Brain microvascular endothelial cell (primary cell): ENCODE measurements at regions not wholly inside any gene's neighbourhood (a gene's known extent, or its start where the extent isn't known, plus 50 kb on each side); places are given as distances from the start of the nearest gene placed in this dataset.
"Not testable (repeated sequence)": the region's sequence is repeated elsewhere in the genome, so short reads cannot be mapped to it uniquely, and the experiment has no call there.

Source experiments
- DNase-seq: peaks from one replicate; pipeline ENCODE4 v3.0.0-alpha.2; 2020
- H3K27ac ChIP-seq: fragments of 250-450 bp; sonication (Bioruptor Pico); 2 replicates; pipeline ENCODE4 v1.5.1; 2020; ENCODE audit warnings: mild to moderate bottlenecking, moderate library complexity
- H3K27me3 ChIP-seq: fragments of 250-450 bp; sonication (Bioruptor Pico); replicated peaks from 2 replicates; pipeline ENCODE4 v1.5.1; 2020; ENCODE audit warnings: mild to moderate bottlenecking
- H3K36me3 ChIP-seq: fragments of 250-450 bp; sonication (Bioruptor Pico); replicated peaks from 2 replicates; pipeline ENCODE4 v1.5.1; 2020; ENCODE audit warnings: mild to moderate bottlenecking
- H3K4me3 ChIP-seq: 2 replicates; pipeline ENCODE4 v1.5.1; 2011; ENCODE audit warnings: low read depth, mild to moderate bottlenecking, control low read depth, low read length, moderate library complexity
- CTCF ChIP-seq: IDR thresholded peaks from 2 replicates; pipeline ENCODE4 v1.5.1; 2011; ENCODE audit warnings: low read depth, mild to moderate bottlenecking, moderate library complexity, low read length, control low read depth, inconsistent platforms; ENCODE audit errors: missing control alignments
- in situ Hi-C: cut with HindIII; loops from 2 replicates; pipeline ENCODE4 v1.10.0; 2017; ENCODE audit warnings: low sequenced_read_pairs, low pct_ligation_motif_present

DNA sequence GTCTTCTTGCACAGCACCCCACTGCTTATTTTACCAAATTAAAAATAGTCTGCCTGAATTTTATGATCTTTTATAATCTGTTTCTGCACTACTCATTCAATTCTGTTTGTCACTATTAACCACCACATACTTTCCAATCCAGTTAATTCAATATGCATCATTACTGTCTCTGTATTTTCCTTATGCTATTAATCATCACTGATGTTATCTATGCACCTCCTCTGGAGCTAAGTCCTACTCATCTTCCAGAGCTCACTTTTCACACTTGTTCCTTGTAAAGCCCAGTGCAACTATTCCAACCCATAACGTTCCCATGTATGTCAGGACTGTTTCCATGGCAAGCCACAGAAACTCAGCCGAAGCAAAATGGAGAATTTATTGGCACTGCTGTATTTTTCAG is 713.6 kb downstream of the PLCL1 start:
- TF ChIP-seq CTCF = no peak
- no peak for DNase-seq
- no peaks in the 10 kb centered on the region for H3K27me3 ChIP-seq
- in situ Hi-C loops = no loop called here
- H3K4me3 ChIP-seq = no peak overlapping the region
- H3K36me3 ChIP-seq = no peaks in the 10 kb centered on the region
- no peak overlapping the region for H3K27ac ChIP-seq

DNA sequence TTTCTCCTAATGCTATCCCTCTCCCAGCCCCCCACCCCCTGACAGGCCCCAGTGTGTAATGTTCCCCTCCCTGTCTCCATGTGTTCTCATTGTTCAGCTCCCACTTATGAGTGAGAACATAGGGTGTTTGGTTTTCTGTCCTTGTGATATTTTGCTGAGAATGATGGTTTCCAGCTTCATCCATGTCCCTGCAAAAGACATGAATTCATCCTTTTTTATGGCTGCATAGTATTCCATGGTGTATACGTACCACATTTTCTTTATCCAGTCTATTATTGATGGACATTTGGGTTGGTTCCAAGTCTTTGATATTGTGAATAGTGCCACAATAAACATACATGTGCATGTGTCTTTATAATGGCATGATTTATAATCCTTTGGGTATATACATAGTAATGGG is 704.2 kb downstream of the PLCL1 start:
- in situ Hi-C loops, H3K4me3 ChIP-seq, DNase-seq, H3K27ac ChIP-seq, H3K27me3 ChIP-seq, H3K36me3 ChIP-seq: not testable (repeated sequence)

DNA sequence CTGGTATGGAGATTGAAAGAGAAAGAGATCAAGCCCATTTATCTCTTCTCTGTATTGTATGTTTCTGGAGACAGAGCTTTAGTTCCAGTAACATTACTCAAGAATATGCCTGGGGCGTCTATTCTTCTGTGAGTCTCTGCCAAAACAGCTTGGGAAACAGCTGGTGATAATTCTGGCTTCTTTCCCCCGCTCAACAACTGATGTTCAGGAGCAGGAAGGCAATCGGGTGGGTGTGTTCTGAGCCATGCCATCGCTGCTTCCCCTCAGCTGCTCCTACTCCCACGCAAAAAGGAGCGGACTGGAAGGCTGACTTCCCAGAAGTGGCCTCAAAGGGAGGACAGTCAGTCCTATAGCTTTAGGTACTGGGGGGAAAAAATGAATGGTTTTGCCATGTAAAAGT is 695.1 kb downstream of the PLCL1 start:
- H3K36me3 ChIP-seq = no peaks in the 10 kb centered on the region
- no peak for TF ChIP-seq CTCF
- in situ Hi-C loops = no loop called here
- H3K4me3 ChIP-seq = no peak overlapping the region
- no peaks in the 10 kb centered on the region for H3K27me3 ChIP-seq
- DNase-seq = no peak
- H3K27ac ChIP-seq = no peak overlapping the region

DNA sequence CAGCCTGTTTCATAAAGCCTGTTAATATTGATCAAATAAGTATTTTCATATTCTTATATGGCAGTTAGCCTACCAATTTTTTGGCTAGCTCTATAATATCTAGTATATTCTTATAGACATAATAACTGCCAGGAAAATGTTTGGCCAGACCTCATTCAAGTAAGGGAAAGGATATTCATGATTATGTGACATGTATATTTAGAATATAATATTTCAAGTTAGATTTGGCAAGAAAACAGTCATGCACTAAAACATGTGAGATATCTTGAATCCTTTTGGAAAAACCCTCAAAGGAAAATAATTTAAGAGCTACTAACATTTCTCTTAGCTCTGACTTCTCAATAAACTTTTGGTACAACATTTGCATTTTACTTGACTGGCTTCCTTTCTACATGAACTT is 694.1 kb downstream of the PLCL1 start:
- TF ChIP-seq CTCF = no peak
- in situ Hi-C loops = no loop called here
- no peaks in the 10 kb centered on the region for H3K36me3 ChIP-seq

DNA sequence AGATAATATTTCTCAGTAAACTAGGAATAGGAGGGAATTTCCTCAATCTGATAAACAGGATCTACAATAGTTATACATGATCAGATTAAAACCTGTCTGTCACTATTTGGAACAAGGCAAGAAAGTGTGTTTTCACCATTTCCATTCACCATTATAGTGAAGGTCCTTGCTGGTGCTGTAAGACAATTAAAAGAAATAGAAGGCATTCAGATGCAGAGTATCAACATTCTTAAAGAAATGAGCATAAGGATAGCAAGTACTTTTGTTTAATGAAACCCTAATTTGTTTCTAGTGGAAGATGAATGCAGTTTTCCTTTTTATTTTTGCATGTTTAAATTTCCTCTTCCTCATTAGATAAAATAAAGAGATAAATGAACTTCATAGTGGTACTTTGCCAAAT is 693.7 kb downstream of the PLCL1 start:
- DNase-seq = no peak
- Histone ChIP-seq H3K27me3 (no peaks in the 10 kb centered on the region), H3K27ac (no peak overlapping the region), H3K36me3 (no peaks in the 10 kb centered on the region), H3K4me3 (no peak overlapping the region)
- no peak for TF ChIP-seq CTCF
- in situ Hi-C loops = no loop called here

More for the DNA sequence above, 694.1 kb downstream of the PLCL1 start:
- H3K27me3 ChIP-seq = no peaks in the 10 kb centered on the region
- DNase-seq = no peak
- no peak overlapping the region for H3K27ac ChIP-seq
- no peak overlapping the region for H3K4me3 ChIP-seq

DNA sequence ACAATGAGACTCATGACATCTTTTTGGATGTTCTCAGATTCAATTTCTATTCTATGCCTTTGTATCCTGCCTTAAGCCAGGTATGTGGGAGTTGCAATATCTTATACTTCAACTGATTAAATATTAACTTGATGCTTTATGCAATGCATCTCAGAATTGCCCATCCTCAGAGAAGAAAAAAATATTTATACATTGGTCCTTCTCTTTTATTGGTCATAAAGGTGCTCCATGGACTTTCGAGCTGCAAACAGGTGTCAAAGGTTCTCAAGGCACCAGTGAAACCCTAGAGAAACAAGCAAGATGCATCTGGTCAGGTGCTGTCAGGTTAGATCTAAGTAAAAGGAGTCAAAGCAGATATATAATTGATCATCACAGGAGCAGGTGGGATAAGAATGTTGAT is 690.5 kb downstream of the PLCL1 start:
- DNase-seq = no peak
- no peak for TF ChIP-seq CTCF
- no peak overlapping the region for H3K4me3 ChIP-seq
- no peak overlapping the region for H3K27ac ChIP-seq
- H3K36me3 ChIP-seq = no peaks in the 10 kb centered on the region
- in situ Hi-C loops = no loop called here
- H3K27me3 ChIP-seq = no peaks in the 10 kb centered on the region
